ENCODE measurements at regions not wholly inside any gene's neighbourhood (a gene's known extent, or its start where the extent isn't known, plus 50 kb on each side); places are given as distances from the start of the nearest gene placed in this dataset.

GRCh38 chr18:68623342-68623741 lies 91.6 kb downstream of the TMX3 start:
- FAIRE-seq (no peak), DNase-seq (ENCODE audit: low spot score) (peak; percentile 18)

- no peak for FAIRE-seq
- no peak for DNase-seq (ENCODE audit: low spot score)
Observed at GRCh38 chr18:68611311-68611710, 103.6 kb downstream of the TMX3 start.

- DNase-seq (ENCODE audit: low spot score): no peak
- no peak for FAIRE-seq
Observed at GRCh38 chr18:68608851-68609490, 105.9 kb downstream of the TMX3 start.

GRCh38 chr18:68607852-68608251 lies 107.1 kb downstream of the TMX3 start:
- no peak for DNase-seq (ENCODE audit: low spot score)
- FAIRE-seq: no peak

- no peak for FAIRE-seq
Observed at GRCh38 chr18:68604256-68604655, 110.7 kb downstream of the TMX3 start.

GRCh38 chr18:68596016-68596415 lies 118.9 kb downstream of the TMX3 start:
- DNase-seq (ENCODE audit: low spot score) (no peak), FAIRE-seq (no peak)

More at GRCh38 chr18:68604256-68604655, 110.7 kb downstream of the TMX3 start:
- DNase-seq (ENCODE audit: low spot score): no peak

GRCh38 chr18:68588169-68588568 lies 126.7 kb downstream of the TMX3 start:
- FAIRE-seq (no peak), DNase-seq (ENCODE audit: low spot score) (no peak)

GRCh38 chr18:68583685-68584084 lies 131.2 kb downstream of the TMX3 start:
- DNase-seq (ENCODE audit: low spot score) (no peak), FAIRE-seq (no peak)

GRCh38 chr18:68574311-68574710 lies 140.6 kb downstream of the TMX3 start:
- DNase-seq (ENCODE audit: low spot score) (no peak), FAIRE-seq (no peak)

- FAIRE-seq (no peak), DNase-seq (ENCODE audit: low spot score) (no peak)
Observed at GRCh38 chr18:68569936-68570335, 145.0 kb downstream of the TMX3 start.

GRCh38 chr18:68568364-68569155 lies 146.3 kb downstream of the TMX3 start:
- DNase-seq (ENCODE audit: low spot score): no peak
- no peak for FAIRE-seq

- DNase-seq (ENCODE audit: low spot score) (no peak), FAIRE-seq (no peak)
Observed at GRCh38 chr18:68566991-68567390, 147.9 kb downstream of the TMX3 start.

GRCh38 chr18:68564961-68565360 lies 149.9 kb downstream of the TMX3 start:
- DNase-seq (ENCODE audit: low spot score) (no peak), FAIRE-seq (no peak)

GRCh38 chr18:68564351-68564750 lies 150.6 kb downstream of the TMX3 start:
- DNase-seq (ENCODE audit: low spot score) (no peak), FAIRE-seq (no peak)

- FAIRE-seq: no peak
- DNase-seq (ENCODE audit: low spot score): no peak
Observed at GRCh38 chr18:68560128-68560527, 154.8 kb downstream of the TMX3 start.

- FAIRE-seq (no peak), DNase-seq (ENCODE audit: low spot score) (no peak)
Observed at GRCh38 chr18:68557183-68557582, 157.7 kb downstream of the TMX3 start.

- DNase-seq (ENCODE audit: low spot score) (no peak), FAIRE-seq (no peak)
Observed at GRCh38 chr18:68555879-68556301, 159.0 kb downstream of the TMX3 start.

- no peak for DNase-seq (ENCODE audit: low spot score)
- FAIRE-seq: no peak
Observed at GRCh38 chr18:68548904-68549870, 165.7 kb downstream of the TMX3 start.

GRCh38 chr18:68543344-68543743 lies 171.6 kb downstream of the TMX3 start:
- no peak for DNase-seq (ENCODE audit: low spot score)
- no peak for FAIRE-seq

- DNase-seq (ENCODE audit: low spot score) (no peak), FAIRE-seq (no peak)
Observed at GRCh38 chr18:68542846-68543245, 172.1 kb downstream of the TMX3 start.

GRCh38 chr18:68533641-68534040 lies 181.3 kb downstream of the TMX3 start:
- no peak for FAIRE-seq
- DNase-seq (ENCODE audit: low spot score): no peak

Data from RCC 7860 (cell line).